D721Med (cell line): ENCODE measurements at regions not wholly inside any gene's neighbourhood (a gene's known extent, or its start where the extent isn't known, plus 50 kb on each side); places are given as distances from the start of the nearest gene placed in this dataset.

ENCODE experiments used
- DNase-seq: peaks from one replicate; pipeline ENCODE4 v3.0.0; 2011; ENCODE audit warnings: low spot score; ENCODE audit not compliant: insufficient read length
- FAIRE-seq: peaks from 2 replicates; lab custom pipeline; 2011; peaks lifted over from hg19 to GRCh38; lab: Jason Lieb, UNC
- CTCF ChIP-seq: IDR thresholded peaks from 2 replicates; pipeline ENCODE4 v1.5.1; 2012; ENCODE audit warnings: mild to moderate bottlenecking, control low read depth; ENCODE audit not compliant: insufficient read depth; ENCODE audit errors: missing control alignments

- no peak for DNase-seq
- FAIRE-seq: no peak
- TF ChIP-seq CTCF: no peak
Measured at GRCh38 chr1:56359056-56359455, 220.3 kb downstream of the PLPP3 start.

GRCh38 chr1:56357927-56358690 lies 221.3 kb downstream of the PLPP3 start:
- FAIRE-seq (no peak), DNase-seq (no peak)
- TF ChIP-seq CTCF: no peak

- no peak for TF ChIP-seq CTCF
- FAIRE-seq: no peak
Measured at GRCh38 chr1:56356376-56356990, 222.9 kb downstream of the PLPP3 start.

GRCh38 chr1:56355918-56356317 lies 223.4 kb downstream of the PLPP3 start:
- DNase-seq: no peak
- no peak for FAIRE-seq
- no peak for TF ChIP-seq CTCF

More at GRCh38 chr1:56356376-56356990, 222.9 kb downstream of the PLPP3 start:
- DNase-seq: no peak

GRCh38 chr1:56355422-56355821 lies 223.9 kb downstream of the PLPP3 start:
- no peak for FAIRE-seq
- no peak for DNase-seq
- no peak for TF ChIP-seq CTCF

GRCh38 chr1:56345831-56346230 lies 233.5 kb downstream of the PLPP3 start:
- TF ChIP-seq CTCF: no peak
- DNase-seq: no peak
- no peak for FAIRE-seq

- DNase-seq (no peak), FAIRE-seq (no peak)
- TF ChIP-seq CTCF: no peak
Measured at GRCh38 chr1:56340977-56341376, 238.4 kb downstream of the PLPP3 start.
